SK-N-SH (cell line): ENCODE measurements at regions not wholly inside any gene's neighbourhood (a gene's known extent, or its start where the extent isn't known, plus 50 kb on each side); places are given as distances from the start of the nearest gene placed in this dataset.

Source experiments
- CTCF ChIA-PET: fragments of 300-600, 350-600 bp; formaldehyde crosslinking; extraction: SDS; loops from one replicate; lab custom pipeline; 2021; lab: Yijun Ruan, JAX
- POLR2A ChIA-PET: fragments of 350-600 bp; sonication (Branson Sonifier 250); formaldehyde crosslinking; extraction: SDS; loops from one replicate; lab custom pipeline; 2020; ENCODE audit warnings: antibody characterized with exemption, inconsistent platforms; lab: Yijun Ruan, JAX
- DNase-seq: peaks from one replicate; pipeline ENCODE4 v3.0.0; 2012
- H2AFZ ChIP-seq: fragments of 200-600 bp; sonication (generic); 2 replicates; pipeline ENCODE4 v1.8.1; 2016; ENCODE audit warnings: antibody characterized with exemption, mild to moderate bottlenecking, low read depth
- H3F3A ChIP-seq: fragments of 200-600 bp; sonication (generic); replicated peaks from 2 replicates; pipeline ENCODE3; 2016; ENCODE audit warnings: antibody characterized with exemption, mild to moderate bottlenecking; ENCODE audit not compliant: insufficient read depth
- H3K27ac ChIP-seq, 2 experiments: fragments of 200-500 bp in 1 of 2; fragments of 200-600 bp in 1 of 2; sonication (Bioruptor generic) in 1 of 2; sonication (generic), shearing (Covaris generic) in 1 of 2; 2 replicates each; pipeline versions ENCODE4 v1.5.1 to v1.6.1; 2014 to 2016; ENCODE audit warnings: low read depth in 2 of 2, inconsistent platforms in 1 of 2, low read length in 1 of 2, mild to moderate bottlenecking in 1 of 2, mixed read lengths in 1 of 2
- H3K27me3 ChIP-seq: fragments of 200-600 bp; sonication (generic), shearing (Covaris generic); 2 replicates; pipeline ENCODE4 v1.6.1; 2016; ENCODE audit warnings: mixed run types; ENCODE audit not compliant: insufficient read depth
- H3K36me3 ChIP-seq, 2 experiments: fragments of 200-500 bp in 1 of 2; fragments of 200-600 bp in 1 of 2; sonication (Bioruptor generic) in 1 of 2; sonication (generic) in 1 of 2; replicated peaks in 1 of 2; 2 replicates each; pipeline versions ENCODE3 to v1.5.1; 2014 to 2016; ENCODE audit warnings: low read length in 1 of 2, mild to moderate bottlenecking in 1 of 2; ENCODE audit not compliant: insufficient read depth in 2 of 2, control insufficient read depth in 1 of 2
- H3K4me1 ChIP-seq, 2 experiments: fragments of 200-500 bp in 1 of 2; fragments of 200-600 bp in 1 of 2; sonication (Bioruptor generic) in 1 of 2; sonication (generic), shearing (Covaris generic) in 1 of 2; 2 replicates each; pipeline versions ENCODE4 v1.5.1 to v1.6.1; 2014 to 2016; ENCODE audit warnings: low read depth in 1 of 2, low read length in 1 of 2, mixed run types in 1 of 2; ENCODE audit not compliant: insufficient read depth in 2 of 2, control insufficient read depth in 1 of 2
- H3K4me2 ChIP-seq: fragments of 200-600 bp; sonication (generic), shearing (Covaris generic); 2 replicates; pipeline ENCODE4 v1.6.1; 2017; ENCODE audit warnings: mixed run types
- H3K4me3 ChIP-seq, 2 experiments: fragments of 200-500 bp in 1 of 2; fragments of 200-600 bp in 1 of 2; sonication (Bioruptor generic) in 1 of 2; sonication (generic), shearing (Covaris generic) in 1 of 2; 2 replicates each; pipeline versions ENCODE4 v1.5.1 to v1.8.1; 2014 to 2016; ENCODE audit warnings: low read depth in 2 of 2, inconsistent platforms in 1 of 2, low read length in 1 of 2, mild to moderate bottlenecking in 1 of 2, mixed read lengths in 1 of 2, moderate library complexity in 1 of 2
- H3K79me2 ChIP-seq: fragments of 200-600 bp; sonication (generic); 2 replicates; pipeline ENCODE4 v1.8.1; 2017; ENCODE audit warnings: mild to moderate bottlenecking; ENCODE audit not compliant: insufficient read depth
- H3K9ac ChIP-seq: fragments of 200-600 bp; sonication (generic); 2 replicates; pipeline ENCODE4 v1.6.1; 2017; ENCODE audit warnings: mixed run types
- H3K9me2 ChIP-seq: fragments of 200-600 bp; sonication (generic); 2 replicates; pipeline ENCODE4 v1.6.1; 2017; ENCODE audit warnings: mixed run types
- H3K9me3 ChIP-seq: fragments of 200-600 bp; sonication (generic); 2 replicates; pipeline ENCODE4 v1.6.1; 2017; ENCODE audit warnings: mixed run types, mild to moderate bottlenecking, moderate library complexity
- H4K20me1 ChIP-seq: fragments of 200-600 bp; sonication (generic); 2 replicates; pipeline ENCODE4 v1.6.1; 2017; ENCODE audit warnings: mild to moderate bottlenecking, mixed run types; ENCODE audit not compliant: insufficient read depth
- ELF1 ChIP-seq: IDR thresholded peaks from 2 replicates; pipeline ENCODE4 v1.4.0; 2012
- EP300 ChIP-seq, 2 experiments: IDR thresholded peaks; 2 replicates each; pipeline versions ENCODE4 v1.4.0 to v1.6.1; 2012; ENCODE audit warnings: borderline replicate concordance in 1 of 2, low read depth in 1 of 2, low read length in 1 of 2
- FOXM1 ChIP-seq: IDR thresholded peaks from 2 replicates; pipeline ENCODE4 v1.4.0; 2012; ENCODE audit warnings: low read depth, mild to moderate bottlenecking
- GATA2 ChIP-seq: sonication (generic); formaldehyde crosslinking; IDR thresholded peaks from 2 replicates; pipeline ENCODE4 v1.5.0; 2020; ENCODE audit warnings: mild to moderate bottlenecking, missing genetic modification reagents
- MEF2A ChIP-seq: IDR thresholded peaks from 2 replicates; pipeline ENCODE4 v1.4.0; 2012; ENCODE audit warnings: low read depth, borderline replicate concordance
- MXI1 ChIP-seq: IDR thresholded peaks from 2 replicates; pipeline ENCODE4 v1.6.1; 2012; ENCODE audit warnings: mild to moderate bottlenecking, low read depth, low read length, improper control_type of control experiment
- PBX3 ChIP-seq: IDR thresholded peaks from 2 replicates; pipeline ENCODE4; 2012
- RFX5 ChIP-seq: IDR thresholded peaks from 2 replicates; pipeline ENCODE4 v1.6.1; 2012; ENCODE audit warnings: mild to moderate bottlenecking, improper control_type of control experiment, low read length
- TCF12 ChIP-seq: IDR thresholded peaks from 2 replicates; pipeline ENCODE4 v1.4.0; 2012
- YY1 ChIP-seq: IDR thresholded peaks from 2 replicates; pipeline ENCODE4 v1.4.0; 2012; ENCODE audit warnings: low read depth, mild to moderate bottlenecking
- WGBS: methylation state at CpG from one replicate; pipeline ENCODE4 v1.1.6; 2017; ENCODE audit warnings: low lambda C conversion rate; 5-methylcytosine and 5-hydroxymethylcytosine counted together

GRCh38 chr12:19799895-19800602 lies 360.8 kb downstream of the AEBP2 start:
- Histone ChIP-seq H3F3A (peaks cover 5% of the 10 kb centered on the region), H3K9me2 (no peaks in the 10 kb centered on the region), H2AFZ (no peak overlapping the region), H3K9me3 (no peaks in the 10 kb centered on the region), H3K36me3 (no peaks in the 10 kb centered on the region), H3K79me2 (no peaks in the 10 kb centered on the region), H3K4me2 (no peak overlapping the region), H3K9ac (no peak overlapping the region), H3K27me3 (no peaks in the 10 kb centered on the region), H3K27ac (0 out of 4 replicates have a peak overlapping the region, but pooled peaks of 1 of the 2 experiments have one; percentile 14), H4K20me1 (no peaks in the 10 kb centered on the region), H3K4me3 (no peak overlapping the region), H3K4me1 (no peaks in the 10 kb centered on the region)
- CTCF ChIA-PET, result interaction anchor here (1.0 kb wide), 1 partner anchor 10 kb away, joined by 3 read pairs; no protein-coding TSS in a partner anchor
- POLR2A ChIA-PET, result no interaction called here
- TF ChIP-seq ELF1 (no peak), FOXM1 (no peak), TCF12 (no peak), GATA2 (CRISPR knock-in tag) (no peak), MXI1 (no peak), PBX3 (no peak), MEF2A (no peak), YY1 (no peak), EP300 (IDR thresholded peaks at IDR 0.05; ENCODE audit: borderline replicate concordance in 1 of 2, low read depth in 1 of 2, low read length in 1 of 2) (no peak)
- 95% methylated on average over 5 of the region's 5 CpGs for WGBS
- no peak for DNase-seq

GRCh38 chr12:19800884-19801283 lies 361.6 kb downstream of the AEBP2 start:
- Histone ChIP-seq H3K27me3 (no peaks in the 10 kb centered on the region), H3K9me2 (no peaks in the 10 kb centered on the region), H3K9ac (no peak overlapping the region), H3K36me3 (no peaks in the 10 kb centered on the region), H3K4me2 (no peak overlapping the region), H3K9me3 (no peaks in the 10 kb centered on the region), H4K20me1 (no peaks in the 10 kb centered on the region), H3K4me1 (no peaks in the 10 kb centered on the region), H3K4me3 (no peak overlapping the region), H3K79me2 (no peaks in the 10 kb centered on the region), H2AFZ (no peak overlapping the region), H3K27ac (peak overlapping the region in 1 of 2 experiments; percentile 24; a peak in 1 of 4 replicates), H3F3A (peaks cover 5% of the 10 kb centered on the region)
- no peak for DNase-seq
- CTCF ChIA-PET, result no interaction called here
- 61% methylated on average over 4 of the region's 4 CpGs for WGBS
- TF ChIP-seq RFX5, result no peak
- peak; percentile 43 for TF ChIP-seq TCF12
- TF ChIP-seq PBX3, result peak; percentile 18; the same call in 1 of the 2 replicates
- POLR2A ChIA-PET, result no interaction called here
